ENCODE measurements at regions not wholly inside any gene's neighbourhood (a gene's known extent, or its start where the extent isn't known, plus 50 kb on each side); places are given as distances from the start of the nearest gene placed in this dataset.

GRCh38 chr6:168232989-168233874 lies 86.3 kb downstream of the DACT2 start:
- no peak for DNase-seq (ENCODE audit: low spot score in 2 of 2)
- Histone ChIP-seq H3K9me3 (no peaks in the 10 kb centered on the region), H3K4me1 (no peaks in the 10 kb centered on the region), H3K4me3 (no peak overlapping the region), H3K27me3 (peaks cover 0 to 5% of the 10 kb centered on the region in 2 donors), H3K36me3 (no peaks in the 10 kb centered on the region), H3K27ac (no peak overlapping the region)
- TF ChIP-seq POLR2A (IDR thresholded peaks at IDR 0.05), result no peak
- TF ChIP-seq CTCF (IDR thresholded peaks at IDR 0.05), result no peak
- TF ChIP-seq EP300 (IDR thresholded peaks at IDR 0.05), result no peak
- WGBS, 2 donors, result 85 to 90% methylated on average over 28 of the region's 28 CpGs

- H3K27me3 ChIP-seq, result peaks cover 0 to 5% of the 10 kb centered on the region in 2 donors
- DNase-seq (ENCODE audit: low spot score in 2 of 2), result no peak
- no peaks in the 10 kb centered on the region for H3K9me3 ChIP-seq
- WGBS, 2 donors, result 49 to 61% methylated on average over 11 of the region's 11 CpGs
- H3K4me3 ChIP-seq, result no peak overlapping the region
- no peak overlapping the region for H3K27ac ChIP-seq
- no peaks in the 10 kb centered on the region for H3K36me3 ChIP-seq
- H3K4me1 ChIP-seq, result no peaks in the 10 kb centered on the region
- TF ChIP-seq CTCF (IDR thresholded peaks at IDR 0.05) (no peak), EP300 (IDR thresholded peaks at IDR 0.05) (no peak), POLR2A (IDR thresholded peaks at IDR 0.05) (no peak)
Measured at GRCh38 chr6:168232528-168232927, 87.0 kb downstream of the DACT2 start.

- no peaks in the 10 kb centered on the region for H3K4me1 ChIP-seq
- no peak for DNase-seq (ENCODE audit: low spot score in 2 of 2)
- H3K9me3 ChIP-seq, result no peaks in the 10 kb centered on the region
- no peaks in the 10 kb centered on the region for H3K36me3 ChIP-seq
- WGBS, 2 donors, result 44 to 55% methylated on average over 6 of the region's 6 CpGs
- H3K4me3 ChIP-seq, result no peak overlapping the region
- no peak overlapping the region for H3K27ac ChIP-seq
- TF ChIP-seq EP300 (IDR thresholded peaks at IDR 0.05) (no peak), POLR2A (IDR thresholded peaks at IDR 0.05) (no peak), CTCF (IDR thresholded peaks at IDR 0.05) (no peak)
- peaks cover 0 to 5% of the 10 kb centered on the region in 2 donors for H3K27me3 ChIP-seq
Measured at GRCh38 chr6:168232062-168232461, 87.5 kb downstream of the DACT2 start.

- H3K4me3 ChIP-seq, result no peak overlapping the region
- 49 to 52% methylated on average over 8 of the region's 8 CpGs for WGBS, 2 donors
Measured at GRCh38 chr6:168231393-168231957, 88.1 kb downstream of the DACT2 start.

More at GRCh38 chr6:168231393-168231957, 88.1 kb downstream of the DACT2 start:
- no peak for TF ChIP-seq CTCF (IDR thresholded peaks at IDR 0.05)
- peaks cover 0 to 5% of the 10 kb centered on the region in 2 donors for H3K27me3 ChIP-seq
- no peaks in the 10 kb centered on the region for H3K36me3 ChIP-seq
- DNase-seq (ENCODE audit: low spot score in 2 of 2), result no peak
- peaks cover 0 to 4% (median 0%) of the 10 kb centered on the region in 4 donors for H3K4me1 ChIP-seq
- H3K9me3 ChIP-seq, result no peaks in the 10 kb centered on the region
- H3K27ac ChIP-seq, result no peak overlapping the region
